Mesodermal cell (in vitro differentiated cells): ENCODE measurements at regions not wholly inside any gene's neighbourhood (a gene's known extent, or its start where the extent isn't known, plus 50 kb on each side); places are given as distances from the start of the nearest gene placed in this dataset.

Experiments
- H3K27ac ChIP-seq: 2 replicates; pipeline ENCODE4 v1.7.0; 2013; ENCODE audit warnings: mild to moderate bottlenecking, low read depth, low read length, moderate library complexity; ENCODE audit not compliant: severe bottlenecking
- H3K36me3 ChIP-seq: 2 replicates; pipeline ENCODE4 v1.7.1; 2013; ENCODE audit warnings: mild to moderate bottlenecking, low read length, moderate library complexity; ENCODE audit not compliant: control insufficient read depth, insufficient read depth
- H3K4me1 ChIP-seq: one replicate; pipeline ENCODE4 v1.7.1; 2013; ENCODE audit warnings: mild to moderate bottlenecking, low read length; ENCODE audit not compliant: insufficient read depth, control insufficient read depth, poor library complexity, severe bottlenecking
- H3K4me3 ChIP-seq: 2 replicates; pipeline ENCODE4 v1.7.0; 2013; ENCODE audit warnings: low read length, control low read depth, mild to moderate bottlenecking; ENCODE audit not compliant: insufficient read depth, poor library complexity, severe bottlenecking; ENCODE audit errors: extremely low read depth
- H3K9me3 ChIP-seq: 2 replicates; pipeline ENCODE4 v1.7.1; 2013; ENCODE audit warnings: mild to moderate bottlenecking, low read length, moderate library complexity; ENCODE audit not compliant: control insufficient read depth
- WGBS, 2 experiments: methylation state at CpG; one replicate each; pipeline ENCODE4 v1.1.5; 2013; ENCODE audit warnings: missing lambda C conversion rate in 2 of 2; ENCODE audit not compliant: insufficient coverage in 2 of 2; 5-methylcytosine and 5-hydroxymethylcytosine counted together

DNA sequence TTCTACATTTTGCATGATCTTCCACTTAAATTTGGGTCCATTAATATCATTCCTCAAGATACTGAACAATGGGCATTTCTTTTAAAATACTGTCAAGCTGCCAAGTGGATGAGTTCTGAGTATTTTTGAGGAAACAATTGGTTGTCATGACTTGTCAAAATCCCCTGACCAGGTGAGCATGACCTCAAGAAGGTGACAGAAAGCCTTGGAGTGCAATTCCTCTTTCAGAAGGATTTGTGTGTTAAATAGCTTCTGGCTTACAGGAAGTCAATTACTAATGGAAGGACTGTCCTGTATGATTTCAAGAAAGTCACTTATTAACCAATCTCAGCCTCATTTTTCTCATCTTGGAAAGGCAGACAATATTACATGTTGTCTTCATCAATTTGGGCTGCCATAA lies 460.6 kb downstream of the TSN start:
- no peak overlapping the region for H3K4me3 ChIP-seq
- H3K9me3 ChIP-seq, result no peaks in the 10 kb centered on the region
- H3K4me1 ChIP-seq, result no peaks in the 10 kb centered on the region
- no peak overlapping the region for H3K27ac ChIP-seq
- H3K36me3 ChIP-seq, result no peaks in the 10 kb centered on the region

DNA sequence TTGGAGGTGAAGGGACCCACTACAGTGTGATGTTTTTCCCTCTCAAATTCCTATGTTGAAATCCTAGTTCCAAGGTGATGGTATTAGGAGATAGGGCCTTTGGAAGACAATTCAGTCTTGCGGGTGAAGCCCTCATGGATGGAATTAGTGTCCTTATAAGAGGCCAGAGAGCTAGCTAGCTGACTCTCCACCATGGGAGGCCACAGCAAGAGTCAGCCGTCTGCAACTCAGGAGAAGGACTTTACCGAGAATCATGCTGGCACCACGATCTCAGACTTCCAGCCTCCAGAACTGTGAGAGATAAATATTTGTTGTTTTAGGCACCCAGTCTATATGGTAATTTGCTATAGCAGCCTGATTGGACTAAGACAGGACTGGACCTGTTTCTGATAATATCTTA lies 461.4 kb downstream of the TSN start:
- H3K9me3 ChIP-seq, result no peaks in the 10 kb centered on the region
- H3K36me3 ChIP-seq, result no peaks in the 10 kb centered on the region
- H3K27ac ChIP-seq, result no peak overlapping the region
- H3K4me1 ChIP-seq, result no peaks in the 10 kb centered on the region
- WGBS, 2 experiments, result 80 to 93% methylated on average over 4 of the region's 4 CpGs
- no peak overlapping the region for H3K4me3 ChIP-seq

DNA sequence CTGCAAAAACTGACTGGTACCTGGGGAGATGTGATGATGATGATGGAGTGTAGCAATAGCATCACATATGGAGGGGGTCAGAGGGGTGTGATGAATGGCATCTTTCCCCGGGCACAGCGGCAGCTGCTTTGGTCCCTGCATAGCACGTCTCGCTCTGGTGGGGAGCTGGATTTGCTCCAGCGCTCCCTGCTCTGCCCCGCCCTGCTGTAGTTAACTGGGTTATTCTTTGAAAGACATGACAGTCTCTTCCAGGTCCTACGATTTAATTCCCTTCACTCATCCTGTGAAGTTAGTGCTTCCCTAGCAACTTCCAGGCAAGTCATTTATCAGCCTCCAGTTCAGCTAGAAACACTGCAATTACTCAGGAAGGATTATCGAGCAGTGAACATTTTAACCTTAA lies 463.1 kb downstream of the TSN start:
- WGBS, 2 experiments, result 87 to 88% methylated on average over 4 to 7 of the region's 8 CpGs
- Histone ChIP-seq H3K36me3 (no peaks in the 10 kb centered on the region), H3K4me1 (no peaks in the 10 kb centered on the region), H3K9me3 (no peaks in the 10 kb centered on the region), H3K27ac (no peak overlapping the region), H3K4me3 (no peak overlapping the region)

DNA sequence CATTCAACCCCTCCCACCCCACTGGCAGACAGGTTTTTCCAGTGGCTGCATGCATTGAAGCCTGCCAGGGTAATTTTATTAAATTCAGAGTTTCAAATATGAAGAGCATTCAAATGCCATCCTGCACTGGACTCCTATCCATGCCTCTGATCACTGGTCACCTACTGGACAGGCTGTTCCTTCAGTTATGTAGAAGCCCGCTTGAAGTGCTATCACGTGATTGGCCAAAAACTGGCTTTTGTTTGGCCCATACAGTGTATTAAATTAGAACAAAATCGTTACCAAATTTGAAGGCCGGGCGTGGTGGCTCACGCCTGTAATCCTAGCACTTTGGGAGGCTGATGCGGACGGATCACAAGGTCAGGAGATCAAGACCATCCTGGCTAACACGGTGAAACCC lies 464.1 kb downstream of the TSN start:
- Histone ChIP-seq H3K4me1 (no peaks in the 10 kb centered on the region), H3K36me3 (no peaks in the 10 kb centered on the region), H3K27ac (no peak overlapping the region), H3K4me3 (no peak overlapping the region), H3K9me3 (no peaks in the 10 kb centered on the region)
- 95% methylated on average over 4 to 8 of the region's 9 CpGs for WGBS, 2 experiments

DNA sequence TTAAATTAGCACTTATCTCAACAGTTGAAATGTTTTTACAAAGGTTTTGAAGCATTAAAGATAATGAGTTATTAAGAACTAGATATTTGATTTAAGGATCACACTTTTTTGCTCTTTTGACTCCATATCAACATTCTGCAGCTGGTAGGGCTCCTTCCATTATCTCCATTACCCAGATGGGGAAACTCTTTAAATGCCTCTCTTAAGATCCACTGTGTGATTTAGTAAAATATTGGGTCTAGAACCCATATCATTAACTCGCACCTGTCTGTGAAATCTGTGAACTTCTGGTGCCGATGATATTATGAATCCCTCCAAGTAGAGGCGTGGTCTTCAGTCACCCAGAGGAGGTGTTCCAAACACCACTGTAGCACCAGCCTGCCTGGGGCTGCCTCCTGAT lies 466.2 kb downstream of the TSN start:
- H3K4me1 ChIP-seq, result no peaks in the 10 kb centered on the region
- no peaks in the 10 kb centered on the region for H3K9me3 ChIP-seq
- WGBS, 2 experiments, result 94 to 98% methylated on average over 2 to 3 of the region's 3 CpGs

DNA sequence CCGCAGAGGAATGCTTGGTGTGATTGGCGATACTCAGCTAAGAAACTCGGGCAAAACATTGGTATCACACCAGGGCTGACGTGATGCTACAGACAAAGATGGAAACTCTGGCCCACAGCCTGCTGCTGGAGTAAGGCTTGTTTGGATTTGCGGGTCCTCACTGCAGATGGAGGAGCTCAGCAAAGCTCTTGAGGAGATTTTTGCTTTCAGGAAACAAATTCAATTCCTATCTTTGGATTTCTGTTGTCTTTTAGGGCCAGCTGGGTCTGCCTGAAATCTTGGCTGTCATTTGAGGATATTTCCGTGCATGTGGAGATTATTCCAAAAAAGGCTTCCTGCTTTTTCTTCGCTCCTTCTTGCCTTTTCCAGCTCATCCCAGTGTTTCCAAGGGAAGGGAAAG lies 475.8 kb downstream of the TSN start:
- Histone ChIP-seq H3K9me3 (no peaks in the 10 kb centered on the region), H3K36me3 (no peaks in the 10 kb centered on the region), H3K4me1 (no peaks in the 10 kb centered on the region), H3K4me3 (no peak overlapping the region), H3K27ac (no peak overlapping the region)
- 85 to 92% methylated on average over 5 of the region's 7 CpGs for WGBS, 2 experiments

More for the DNA sequence above, 466.2 kb downstream of the TSN start:
- no peak overlapping the region for H3K4me3 ChIP-seq
- no peaks in the 10 kb centered on the region for H3K36me3 ChIP-seq
- no peak overlapping the region for H3K27ac ChIP-seq

DNA sequence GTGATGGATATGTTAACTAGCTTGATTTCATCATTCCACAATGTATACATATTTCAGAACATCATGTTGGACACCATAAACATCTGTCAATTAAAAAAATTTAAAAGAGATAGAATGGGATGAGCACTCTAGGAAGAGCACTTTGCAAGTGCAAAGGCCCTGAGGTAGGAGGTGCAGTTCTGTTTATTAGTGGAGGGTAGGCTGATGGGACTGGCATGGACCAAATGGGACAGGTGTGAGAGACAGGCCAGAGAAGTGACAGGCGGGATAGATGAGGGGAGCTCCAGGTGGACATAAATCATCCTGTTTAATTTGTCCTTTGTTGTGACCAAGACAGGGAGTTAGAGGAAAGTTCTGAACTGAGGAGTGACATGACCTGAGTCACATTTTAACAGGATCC lies 477.9 kb downstream of the TSN start:
- no peaks in the 10 kb centered on the region for H3K36me3 ChIP-seq
- H3K9me3 ChIP-seq, result no peaks in the 10 kb centered on the region
- WGBS, 2 experiments, result 71 to 93% methylated on average over 1 of the region's 1 CpG
- H3K4me1 ChIP-seq, result no peaks in the 10 kb centered on the region
- no peak overlapping the region for H3K27ac ChIP-seq
- H3K4me3 ChIP-seq, result no peak overlapping the region

DNA sequence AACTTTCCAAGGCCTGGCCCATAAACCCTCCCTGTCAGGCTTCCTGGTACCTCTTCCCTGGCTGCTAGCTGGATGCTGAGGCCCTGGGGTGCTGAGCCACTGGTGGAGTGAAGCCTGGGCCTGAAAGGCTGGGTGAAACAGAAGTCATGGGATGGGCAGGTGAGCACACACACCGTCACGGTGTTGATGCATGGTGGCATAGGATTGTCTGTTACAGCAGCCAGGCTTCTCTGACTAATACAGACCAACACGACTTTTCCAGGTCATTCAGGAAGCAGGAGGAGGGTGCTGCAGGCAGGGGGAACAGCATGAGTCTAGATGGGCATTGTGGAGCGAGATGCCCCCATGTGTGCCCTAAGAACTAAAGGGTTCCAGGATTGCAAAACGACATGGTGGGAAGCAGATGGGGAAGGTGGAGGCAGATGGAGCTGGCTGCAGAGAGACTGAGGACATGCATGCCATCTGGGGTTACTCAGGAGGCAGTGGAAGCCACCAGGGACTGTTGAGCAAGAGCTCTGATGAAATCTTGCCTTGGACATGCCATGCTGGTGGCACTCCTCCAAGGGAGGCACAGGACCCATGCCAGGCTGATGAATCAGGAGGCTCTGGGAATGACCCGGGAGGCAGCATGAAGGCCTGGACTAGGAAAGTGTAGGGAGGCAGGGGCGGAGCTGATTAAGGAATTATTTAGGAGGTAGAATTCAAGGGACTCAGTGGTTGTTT lies 480.9 kb downstream of the TSN start:
- no peaks in the 10 kb centered on the region for H3K36me3 ChIP-seq
- no peaks in the 10 kb centered on the region for H3K9me3 ChIP-seq
- no peak overlapping the region for H3K4me3 ChIP-seq
- no peaks in the 10 kb centered on the region for H3K4me1 ChIP-seq
- H3K27ac ChIP-seq, result no peak overlapping the region
- 89 to 98% methylated on average over 5 of the region's 7 CpGs for WGBS, 2 experiments

DNA sequence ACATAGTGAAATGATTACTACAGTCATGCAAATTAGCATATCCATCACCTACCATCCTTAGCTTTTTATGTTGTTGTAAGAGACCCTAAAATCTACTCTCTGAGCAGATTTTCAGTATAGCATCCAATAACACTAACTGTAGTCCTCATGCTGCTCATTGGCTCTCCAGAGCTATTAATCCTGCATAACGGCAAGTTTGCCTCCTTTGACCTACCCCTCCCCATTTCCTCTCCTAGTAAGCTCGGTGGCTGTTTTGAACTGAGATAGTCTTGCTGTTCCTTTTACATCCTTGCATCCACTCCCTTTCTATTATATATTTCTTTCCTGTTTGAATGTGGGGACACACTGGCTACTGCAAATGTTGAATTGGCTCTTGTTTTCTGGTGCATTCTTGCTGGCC lies 481.5 kb downstream of the TSN start:
- WGBS, 2 experiments, result 67 to 93% methylated on average over 1 to 2 of the region's 2 CpGs

DNA sequence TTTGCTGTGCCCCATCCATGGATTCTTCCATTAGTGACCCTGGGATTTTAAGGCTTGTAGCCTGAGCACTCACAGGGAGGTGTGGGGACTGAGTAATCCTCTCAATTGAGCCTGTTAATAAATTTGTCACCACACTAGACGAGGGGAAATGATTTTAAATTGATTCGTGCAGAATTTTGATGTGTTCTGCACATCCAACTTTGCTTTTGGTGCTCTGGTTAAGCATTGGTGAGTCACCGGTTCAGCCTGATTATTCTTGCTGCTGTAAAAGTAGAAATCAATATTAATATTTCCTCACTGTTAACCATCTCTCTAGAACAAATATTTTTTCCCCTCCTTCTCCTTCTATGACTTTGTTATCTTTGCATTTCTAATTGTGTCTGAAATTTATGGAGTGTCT lies 482.0 kb downstream of the TSN start:
- Histone ChIP-seq H3K9me3 (no peaks in the 10 kb centered on the region), H3K36me3 (no peaks in the 10 kb centered on the region), H3K4me1 (no peaks in the 10 kb centered on the region), H3K4me3 (no peak overlapping the region), H3K27ac (no peak overlapping the region)
- WGBS, 2 experiments, result 93% methylated on average over 2 of the region's 3 CpGs; no CpG with 5 or more reads in 1 of the 2 experiments

More for the DNA sequence above, 481.5 kb downstream of the TSN start:
- Histone ChIP-seq H3K9me3 (no peaks in the 10 kb centered on the region), H3K27ac (no peak overlapping the region), H3K4me3 (no peak overlapping the region), H3K36me3 (no peaks in the 10 kb centered on the region), H3K4me1 (no peaks in the 10 kb centered on the region)

DNA sequence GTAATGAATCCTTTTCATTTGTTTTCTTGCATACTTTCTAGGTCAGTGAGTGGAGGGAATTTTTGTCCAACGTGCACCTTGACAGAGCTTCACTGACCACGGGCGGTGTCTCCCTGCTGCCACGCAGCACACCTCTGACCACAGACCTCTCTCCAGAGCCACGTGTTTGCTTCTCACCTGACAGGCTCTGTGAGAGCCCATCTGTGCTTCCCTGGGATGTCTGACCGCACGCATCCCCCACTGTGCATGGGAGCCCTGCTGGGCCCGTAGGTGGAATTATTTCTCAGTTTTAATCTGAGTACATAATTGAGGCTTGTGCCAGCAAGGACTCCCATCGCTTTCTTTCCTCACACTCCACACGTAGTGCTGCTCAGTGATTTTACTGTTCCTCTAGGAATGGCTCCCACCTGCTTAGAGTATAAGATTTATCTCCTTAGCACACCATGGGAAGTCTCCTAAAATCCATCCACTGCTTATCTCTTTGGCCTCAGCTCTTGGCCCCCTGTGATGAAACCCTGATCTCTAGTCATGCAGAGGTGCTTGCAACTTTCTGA lies 482.6 kb downstream of the TSN start:
- Histone ChIP-seq H3K27ac (no peak overlapping the region), H3K4me3 (no peak overlapping the region), H3K36me3 (no peaks in the 10 kb centered on the region), H3K4me1 (no peaks in the 10 kb centered on the region), H3K9me3 (no peaks in the 10 kb centered on the region)
- WGBS, 2 experiments, result 86 to 89% methylated on average over 3 to 9 of the region's 10 CpGs
